GM10266 (cell line): ENCODE measurements at regions not wholly inside any gene's neighbourhood (a gene's known extent, or its start where the extent isn't known, plus 50 kb on each side); places are given as distances from the start of the nearest gene placed in this dataset.
"Not testable (repeated sequence)": the region's sequence is repeated elsewhere in the genome, so short reads cannot be mapped to it uniquely, and the experiment has no call there.

Experiments used
- DNase-seq: peaks from one replicate; pipeline ENCODE4 v3.0.0; 2012; ENCODE audit errors: extremely low spot score
- TF ChIP-seq, protein P1 (sequence below): IDR thresholded peaks from 2 replicates; pipeline ENCODE4 v1.5.1; 2012; ENCODE audit warnings: mild to moderate bottlenecking, low read depth; ENCODE audit not compliant: control insufficient read depth, insufficient read depth; ENCODE audit errors: missing control alignments

DNA sequence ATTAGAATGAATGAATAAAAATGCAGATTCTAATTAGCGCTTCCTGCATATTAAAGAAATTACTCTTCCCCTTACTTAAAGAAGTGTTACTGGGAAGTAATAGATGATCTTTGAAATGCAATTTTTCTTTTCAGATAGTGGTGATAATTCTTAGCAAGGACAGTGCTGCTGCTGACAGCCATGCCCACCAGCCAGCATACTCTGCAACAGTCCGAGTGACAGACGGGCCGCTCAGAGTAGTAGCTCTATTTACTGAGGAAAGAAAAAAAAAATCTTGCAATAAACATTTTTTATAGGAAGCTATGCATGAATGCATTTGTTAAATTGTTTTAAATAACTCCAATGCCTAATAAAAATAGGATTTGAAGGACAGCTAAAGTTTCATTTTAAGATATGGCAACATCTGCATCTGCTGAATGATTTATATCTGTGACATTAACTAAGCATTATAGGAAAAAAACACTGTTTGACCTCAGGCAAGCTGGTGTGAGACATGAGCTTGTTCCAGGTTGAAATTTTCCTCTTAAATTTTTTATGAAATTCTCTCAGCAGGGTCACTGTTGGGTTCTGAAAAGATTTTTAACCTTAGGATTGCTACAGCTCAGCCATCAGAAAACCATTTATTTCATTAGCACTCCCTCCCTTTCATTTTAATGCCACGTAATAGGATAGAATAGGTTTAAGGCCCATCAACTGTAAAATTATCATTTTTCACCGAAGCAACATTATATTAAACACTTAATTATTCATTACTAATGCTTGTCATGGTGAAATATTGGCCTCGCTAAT, 393.8 kb downstream of the DCDC2C start:
- TF ChIP-seq, protein P1, sequence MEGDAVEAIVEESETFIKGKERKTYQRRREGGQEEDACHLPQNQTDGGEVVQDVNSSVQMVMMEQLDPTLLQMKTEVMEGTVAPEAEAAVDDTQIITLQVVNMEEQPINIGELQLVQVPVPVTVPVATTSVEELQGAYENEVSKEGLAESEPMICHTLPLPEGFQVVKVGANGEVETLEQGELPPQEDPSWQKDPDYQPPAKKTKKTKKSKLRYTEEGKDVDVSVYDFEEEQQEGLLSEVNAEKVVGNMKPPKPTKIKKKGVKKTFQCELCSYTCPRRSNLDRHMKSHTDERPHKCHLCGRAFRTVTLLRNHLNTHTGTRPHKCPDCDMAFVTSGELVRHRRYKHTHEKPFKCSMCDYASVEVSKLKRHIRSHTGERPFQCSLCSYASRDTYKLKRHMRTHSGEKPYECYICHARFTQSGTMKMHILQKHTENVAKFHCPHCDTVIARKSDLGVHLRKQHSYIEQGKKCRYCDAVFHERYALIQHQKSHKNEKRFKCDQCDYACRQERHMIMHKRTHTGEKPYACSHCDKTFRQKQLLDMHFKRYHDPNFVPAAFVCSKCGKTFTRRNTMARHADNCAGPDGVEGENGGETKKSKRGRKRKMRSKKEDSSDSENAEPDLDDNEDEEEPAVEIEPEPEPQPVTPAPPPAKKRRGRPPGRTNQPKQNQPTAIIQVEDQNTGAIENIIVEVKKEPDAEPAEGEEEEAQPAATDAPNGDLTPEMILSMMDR = no peak
- no peak for DNase-seq

DNA sequence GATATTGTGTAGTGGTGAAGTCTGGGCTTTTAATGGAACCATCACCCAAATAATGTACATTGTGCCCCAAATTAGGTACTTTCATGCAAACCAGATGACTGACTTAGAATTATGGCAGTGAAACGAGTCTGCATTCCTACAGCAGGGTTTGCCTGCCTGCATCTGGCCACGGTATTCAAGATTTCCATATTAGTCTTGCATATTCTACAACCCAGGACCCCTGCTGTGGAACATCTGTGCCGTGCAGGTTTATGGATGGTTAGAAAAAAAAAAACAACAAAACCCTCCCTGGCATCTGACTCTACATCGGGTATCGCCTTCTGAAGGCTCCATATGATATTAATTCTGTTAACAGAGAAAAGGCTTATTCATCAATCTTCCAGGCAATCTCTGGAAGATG, 394.8 kb downstream of the DCDC2C start:
- TF ChIP-seq, protein P1 = no peak
- DNase-seq = no peak

DNA sequence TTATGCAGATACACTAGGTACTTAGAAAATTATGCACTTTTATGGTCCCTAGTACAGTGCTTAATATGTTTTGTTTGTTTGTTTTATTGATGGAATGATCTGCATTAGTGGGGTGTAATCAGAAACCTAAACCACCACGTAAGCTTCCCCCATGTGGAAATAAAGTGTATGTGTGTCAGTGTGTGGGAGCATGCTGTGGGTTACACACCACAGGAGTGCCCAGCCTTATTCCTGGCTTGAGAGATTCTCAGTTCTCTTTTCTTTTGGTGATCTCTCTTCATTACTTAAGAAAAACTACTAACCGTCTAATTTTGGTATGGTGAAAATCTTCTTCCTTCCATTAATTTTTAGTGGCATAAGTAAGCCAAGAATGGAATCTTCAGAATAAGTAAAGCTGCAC, 398.6 kb downstream of the DCDC2C start:
- TF ChIP-seq, protein P1 = no peak
- DNase-seq = no peak

DNA sequence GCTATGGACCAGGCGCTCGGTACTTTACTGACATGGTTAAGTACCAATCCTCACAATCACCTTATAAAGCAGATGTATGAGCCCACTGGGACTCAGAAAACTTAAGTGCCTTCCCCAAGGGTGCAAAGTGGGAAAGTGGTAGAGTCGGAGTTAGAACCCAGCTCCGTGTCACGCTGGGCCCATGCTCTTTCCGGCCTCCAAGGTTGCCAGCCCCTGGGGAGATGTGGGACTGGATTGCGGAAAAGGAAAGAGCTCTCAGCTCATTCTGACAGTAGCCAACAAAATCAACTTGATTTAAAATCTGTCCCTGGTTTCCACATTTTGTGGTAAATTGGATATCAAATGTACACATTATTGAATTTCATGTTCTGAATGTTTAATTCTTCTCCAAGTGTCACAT, 403.8 kb downstream of the DCDC2C start:
- TF ChIP-seq, protein P1 = no peak

DNA sequence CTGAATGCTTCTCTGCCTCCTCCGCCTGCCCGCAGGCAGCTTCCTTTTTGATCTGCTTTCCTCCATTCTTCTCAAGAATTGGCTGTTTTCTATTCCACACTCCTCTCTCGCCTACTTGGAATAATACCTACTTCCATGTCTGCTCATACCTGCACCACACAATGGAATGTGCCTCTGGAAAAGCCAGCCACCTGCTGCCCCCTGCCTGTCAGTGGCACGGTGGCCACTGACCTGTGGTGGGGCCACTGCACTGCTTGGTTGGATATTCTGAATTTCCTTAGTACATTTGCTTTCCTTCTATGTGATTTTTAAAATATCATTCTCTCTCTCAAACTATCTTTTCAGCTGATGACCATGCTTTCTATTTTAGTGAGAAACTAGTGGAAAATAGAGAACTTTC, 406.9 kb downstream of the DCDC2C start:
- TF ChIP-seq, protein P1 = no peak

More for the DNA sequence above, 403.8 kb downstream of the DCDC2C start:
- DNase-seq = no peak

DNA sequence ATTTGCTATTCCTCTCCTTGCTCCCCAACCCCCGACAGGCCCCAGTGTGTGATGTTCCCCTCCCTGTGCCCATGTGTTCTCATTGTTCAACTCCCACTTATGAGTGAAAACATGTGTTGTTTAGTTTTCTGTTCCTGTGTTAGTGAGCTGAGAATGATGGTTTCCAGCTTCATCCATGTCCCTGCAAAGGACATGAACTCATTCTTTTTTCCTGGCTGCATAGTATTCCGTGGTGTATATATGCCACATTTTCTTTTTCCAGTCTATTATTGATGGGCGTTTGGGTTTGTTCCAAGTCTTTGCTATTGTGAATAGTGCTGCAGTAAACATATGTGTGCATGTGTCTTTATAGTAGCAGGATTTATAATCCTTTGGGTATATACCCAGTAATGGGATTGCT, 412.1 kb downstream of the DCDC2C start:
- not testable (repeated sequence) for DNase-seq

More for the DNA sequence above, 406.9 kb downstream of the DCDC2C start:
- DNase-seq = no peak

DNA sequence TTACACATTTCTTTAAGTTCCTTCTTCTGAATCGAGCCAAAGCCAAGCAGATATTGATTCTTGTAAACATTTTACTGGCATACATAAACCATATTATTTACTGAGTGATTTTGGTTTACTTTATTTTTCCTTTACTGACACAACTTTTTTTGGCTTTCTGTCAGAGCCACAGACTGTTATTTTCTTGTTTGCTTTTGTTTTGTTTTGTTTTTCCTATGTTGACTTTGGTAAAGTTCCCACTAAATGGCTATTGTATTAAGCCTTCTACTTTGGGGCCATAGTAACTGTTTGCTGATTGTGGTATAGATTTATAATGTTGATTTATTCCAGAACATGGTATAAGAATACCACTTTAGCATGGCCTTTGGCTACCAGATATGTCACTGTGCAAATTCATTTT, 419.4 kb downstream of the DCDC2C start:
- TF ChIP-seq, protein P1 = no peak
- DNase-seq = no peak
